Fibroblast of lung (primary cell): ENCODE measurements at regions not wholly inside any gene's neighbourhood (a gene's known extent, or its start where the extent isn't known, plus 50 kb on each side); places are given as distances from the start of the nearest gene placed in this dataset.

Experiments
- CTCF ChIP-seq, 2 donors: IDR thresholded peaks in 1 of 2; conservative IDR thresholded peaks in 1 of 2; 1 replicate in 1 of 2; 2 replicates in 1 of 2; pipeline ENCODE4 v1.5.1; 2011 to 2012; ENCODE audit warnings: low read length in 2 of 2, control low read depth in 1 of 2, inconsistent platforms in 1 of 2, low read depth in 1 of 2, mild to moderate bottlenecking in 1 of 2
- EZH2 ChIP-seq: IDR thresholded peaks from 2 replicates; pipeline ENCODE4 v1.5.1; 2012; ENCODE audit warnings: low read length, control low read depth, mild to moderate bottlenecking; ENCODE audit errors: missing control alignments

GRCh38 chr3:109772520-109772919 is 435.2 kb upstream of the DPPA4 start:
- TF ChIP-seq CTCF (conservative IDR thresholded peaks at IDR 0.05 in 1 of 2, IDR thresholded peaks at IDR 0.05 in 1 of 2; ENCODE audit: low read depth in 1 of 2, low read length in 2 of 2): no peak
- TF ChIP-seq EZH2: no peak
